Neural cell (in vitro differentiated cells): ENCODE measurements at regions not wholly inside any gene's neighbourhood (a gene's known extent, or its start where the extent isn't known, plus 50 kb on each side); places are given as distances from the start of the nearest gene placed in this dataset.

ENCODE experiments used
- CTCF ChIP-seq: fragments of 450-650 bp; IDR thresholded peaks from 2 replicates; pipeline ENCODE4 v1.5.1; 2014; ENCODE audit warnings: antibody characterized with exemption, mild to moderate bottlenecking, moderate library complexity; ENCODE audit not compliant: poor library complexity, severe bottlenecking
- EP300 ChIP-seq: fragments of 450-650 bp; conservative IDR thresholded peaks from 2 replicates; pipeline ENCODE4 v1.6.1; 2014; ENCODE audit warnings: antibody characterized with exemption, mild to moderate bottlenecking, moderate library complexity; ENCODE audit not compliant: poor library complexity, severe bottlenecking
- EZH2 ChIP-seq: fragments of 200-600, 300-800 bp; shearing (Covaris generic), sonication (generic); IDR thresholded peaks from 2 replicates; pipeline ENCODE4 v1.6.1; 2014; ENCODE audit warnings: antibody characterized with exemption, low read length, borderline replicate concordance, mild to moderate bottlenecking; ENCODE audit not compliant: insufficient read depth, poor library complexity, severe bottlenecking
- MXI1 ChIP-seq: fragments of 450-650 bp; conservative IDR thresholded peaks from 2 replicates; pipeline ENCODE4 v1.6.1; 2014; ENCODE audit warnings: antibody characterized with exemption, mild to moderate bottlenecking; ENCODE audit not compliant: poor library complexity, severe bottlenecking
- POLR2AphosphoS5 ChIP-seq: IDR thresholded peaks from 2 replicates; pipeline ENCODE4 v1.6.1; 2012
- RAD21 ChIP-seq: fragments of 450-650 bp; conservative IDR thresholded peaks from 2 replicates; pipeline ENCODE4 v1.6.1; 2014; ENCODE audit warnings: antibody characterized with exemption, mild to moderate bottlenecking, moderate library complexity
- REST ChIP-seq: IDR thresholded peaks from 2 replicates; pipeline ENCODE4 v1.6.1; 2012; ENCODE audit warnings: borderline replicate concordance
- SMC3 ChIP-seq: fragments of 450-650 bp; conservative IDR thresholded peaks from 2 replicates; pipeline ENCODE4 v1.6.1; 2014; ENCODE audit warnings: antibody characterized with exemption, mild to moderate bottlenecking, moderate library complexity; ENCODE audit not compliant: poor library complexity
- TAF1 ChIP-seq: IDR thresholded peaks from 2 replicates; pipeline ENCODE4 v1.6.1; 2012; ENCODE audit warnings: low read depth

GRCh38 chr12:14157088-14157747, 175.8 kb upstream of the GRIN2B start:
- TF ChIP-seq RAD21 (no peak), CTCF (no peak), EP300 (no peak), EZH2 (no peak), REST (no peak), SMC3 (no peak), TAF1 (no peak), POLR2AphosphoS5 (no peak), MXI1 (no peak)
